GM23248 (cell line): ENCODE measurements at regions not wholly inside any gene's neighbourhood (a gene's known extent, or its start where the extent isn't known, plus 50 kb on each side); places are given as distances from the start of the nearest gene placed in this dataset.

Source experiments
- DNase-seq: peaks from one replicate; pipeline ENCODE4 v3.0.0-alpha.2; 2015
- H2AFZ ChIP-seq: fragments of 200-600 bp; sonication (generic); 2 replicates; pipeline ENCODE4 v1.6.1; 2016; ENCODE audit warnings: antibody characterized with exemption
- H3F3A ChIP-seq: fragments of 200-600 bp; sonication (generic); 2 replicates; pipeline ENCODE4 v1.6.1; 2016; ENCODE audit warnings: mild to moderate bottlenecking, antibody characterized with exemption, mixed run types; ENCODE audit not compliant: insufficient read depth
- H3K27ac ChIP-seq: fragments of 200-600 bp; sonication (generic); 2 replicates; pipeline ENCODE4 v1.5.1; 2016; ENCODE audit warnings: mild to moderate bottlenecking
- H3K27me3 ChIP-seq: fragments of 200-600 bp; sonication (generic); replicated peaks from 2 replicates; pipeline ENCODE4 v1.6.1; 2016; ENCODE audit warnings: mild to moderate bottlenecking; ENCODE audit not compliant: insufficient read depth
- H3K36me3 ChIP-seq: fragments of 200-600 bp; sonication (generic); 2 replicates; pipeline ENCODE4 v1.6.1; 2016; ENCODE audit warnings: low read depth, mild to moderate bottlenecking
- H3K4me1 ChIP-seq: fragments of 200-600 bp; sonication (generic); 2 replicates; pipeline ENCODE4 v1.6.1; 2016; ENCODE audit warnings: mild to moderate bottlenecking; ENCODE audit not compliant: insufficient read depth
- H3K4me2 ChIP-seq: fragments of 200-600 bp; sonication (generic); one replicate; pipeline ENCODE4 v1.6.1; 2016; ENCODE audit warnings: mild to moderate bottlenecking; ENCODE audit not compliant: unreplicated experiment
- H3K4me3 ChIP-seq: fragments of 200-600 bp; sonication (generic); 2 replicates; pipeline ENCODE4 v1.5.1; 2016; ENCODE audit warnings: mild to moderate bottlenecking
- H3K79me2 ChIP-seq: fragments of 200-600 bp; sonication (generic); 2 replicates; pipeline ENCODE4 v1.6.1; 2016; ENCODE audit warnings: mild to moderate bottlenecking; ENCODE audit not compliant: insufficient read depth
- H3K9ac ChIP-seq: fragments of 200-600 bp; sonication (generic); 2 replicates; pipeline ENCODE4 v1.6.1; 2016; ENCODE audit warnings: mild to moderate bottlenecking
- H3K9me2 ChIP-seq: fragments of 200-600 bp; sonication (generic); 2 replicates; pipeline ENCODE4 v1.6.1; 2016; ENCODE audit warnings: mixed run types, mild to moderate bottlenecking, moderate library complexity; ENCODE audit not compliant: insufficient read depth
- H3K9me3 ChIP-seq: fragments of 200-600 bp; sonication (generic); one replicate; pipeline ENCODE4 v1.6.1; 2017; ENCODE audit warnings: low read depth
- H4K20me1 ChIP-seq: fragments of 200-600 bp; sonication (generic); 2 replicates; pipeline ENCODE4 v1.6.0; 2016; ENCODE audit not compliant: insufficient read depth
- EZH2 ChIP-seq: fragments of 200-600 bp; sonication (generic); IDR thresholded peaks from 2 replicates; pipeline ENCODE4 v1.6.1; 2018; ENCODE audit warnings: antibody characterized with exemption, mild to moderate bottlenecking; ENCODE audit not compliant: insufficient read depth, poor library complexity, severe bottlenecking
- EZH2phosphoT487 ChIP-seq: fragments of 200-600 bp; sonication (generic); IDR thresholded peaks from 2 replicates; pipeline ENCODE4 v1.6.1; 2018; ENCODE audit warnings: antibody characterized with exemption, moderate library complexity, mild to moderate bottlenecking, low read depth; ENCODE audit not compliant: insufficient read depth
- WGBS, 2 experiments: methylation state at CpG; one replicate each; pipeline ENCODE4 v1.1.6; 2015 to 2017; ENCODE audit warnings: low lambda C conversion rate in 2 of 2, low coverage in 1 of 2; ENCODE audit errors: missing lambda C conversion rate in 2 of 2; 5-methylcytosine and 5-hydroxymethylcytosine counted together
- in situ Hi-C: fragments of 300-500 bp; cut with MboI; formaldehyde crosslinking; loops from 2 replicates; pipeline ENCODE4 v1.15.0; 2020

- TF ChIP-seq EZH2phosphoT487 (no peak), EZH2 (no peak)
- Histone ChIP-seq H3K4me3 (no peak overlapping the region), H3K4me2 (no peak overlapping the region), H3K4me1 (no peaks in the 10 kb centered on the region), H2AFZ (no peak overlapping the region), H3K9me3 (no peaks in the 10 kb centered on the region), H3K27ac (no peak overlapping the region), H3F3A (no peaks in the 10 kb centered on the region), H4K20me1 (no peaks in the 10 kb centered on the region), H3K36me3 (no peaks in the 10 kb centered on the region), H3K79me2 (no peaks in the 10 kb centered on the region), H3K9me2 (no peaks in the 10 kb centered on the region), H3K9ac (no peak overlapping the region), H3K27me3 (no peaks in the 10 kb centered on the region)
- in situ Hi-C loops = no loop called here
- DNase-seq = no peak
- 13% methylated on average over 11 of the region's 11 CpGs for WGBS, 2 experiments
These were observed 1418.8 kb downstream of the CDH11 start for GRCh38 chr16:63702981-63703590.

GRCh38 chr16:63697736-63698135 is 1424.1 kb downstream of the CDH11 start:
- no peak for DNase-seq
- WGBS, 2 experiments = 0 to 8% methylated on average over 1 of the region's 1 CpG
- Histone ChIP-seq H3K27me3 (no peaks in the 10 kb centered on the region), H3K9me3 (no peaks in the 10 kb centered on the region), H3K9me2 (no peaks in the 10 kb centered on the region), H3K36me3 (no peaks in the 10 kb centered on the region), H3K9ac (no peak overlapping the region), H3K4me2 (no peak overlapping the region), H4K20me1 (no peaks in the 10 kb centered on the region), H3K4me3 (no peak overlapping the region), H3K4me1 (no peaks in the 10 kb centered on the region), H2AFZ (no peak overlapping the region), H3K79me2 (no peaks in the 10 kb centered on the region), H3K27ac (no peak overlapping the region), H3F3A (no peaks in the 10 kb centered on the region)
- no peak for TF ChIP-seq EZH2phosphoT487
- no peak for TF ChIP-seq EZH2
- in situ Hi-C loops = no loop called here

- Histone ChIP-seq H2AFZ (no peak overlapping the region), H3K27ac (no peak overlapping the region), H3K9ac (no peak overlapping the region), H3K4me2 (no peak overlapping the region), H3K4me1 (no peaks in the 10 kb centered on the region), H3K9me2 (no peaks in the 10 kb centered on the region), H3K4me3 (no peak overlapping the region), H3K9me3 (no peaks in the 10 kb centered on the region), H3K27me3 (no peaks in the 10 kb centered on the region), H3K79me2 (no peaks in the 10 kb centered on the region), H3K36me3 (no peaks in the 10 kb centered on the region), H4K20me1 (no peaks in the 10 kb centered on the region), H3F3A (no peaks in the 10 kb centered on the region)
- WGBS, 2 experiments = 0 to 7% methylated on average over 1 of the region's 1 CpG
- in situ Hi-C loops = no loop called here
- TF ChIP-seq EZH2 (no peak), EZH2phosphoT487 (no peak)
- no peak for DNase-seq
These were observed 1426.5 kb downstream of the CDH11 start for GRCh38 chr16:63695347-63695746.

- 24 to 25% methylated on average over 7 of the region's 7 CpGs for WGBS, 2 experiments
- H3K9me3 ChIP-seq = no peaks in the 10 kb centered on the region
- no peaks in the 10 kb centered on the region for H3K27me3 ChIP-seq
These were observed 1430.9 kb downstream of the CDH11 start for GRCh38 chr16:63690961-63691360.

GRCh38 chr16:63690267-63690666 is 1431.6 kb downstream of the CDH11 start:
- Histone ChIP-seq H3K79me2 (no peaks in the 10 kb centered on the region), H3K36me3 (no peaks in the 10 kb centered on the region), H2AFZ (no peak overlapping the region), H3K9me3 (no peaks in the 10 kb centered on the region), H3K27me3 (no peaks in the 10 kb centered on the region), H3K4me3 (no peak overlapping the region), H4K20me1 (no peaks in the 10 kb centered on the region), H3K9me2 (no peaks in the 10 kb centered on the region), H3K4me2 (no peak overlapping the region), H3F3A (no peaks in the 10 kb centered on the region), H3K27ac (no peak overlapping the region), H3K9ac (no peak overlapping the region), H3K4me1 (no peaks in the 10 kb centered on the region)
- WGBS, 2 experiments = 22 to 26% methylated on average over 7 of the region's 7 CpGs
- in situ Hi-C loops = no loop called here
- TF ChIP-seq EZH2phosphoT487 = no peak
- no peak for TF ChIP-seq EZH2
- no peak for DNase-seq

More at GRCh38 chr16:63690961-63691360, 1430.9 kb downstream of the CDH11 start:
- Histone ChIP-seq H4K20me1 (no peaks in the 10 kb centered on the region), H3K4me2 (no peak overlapping the region), H3K27ac (no peak overlapping the region), H2AFZ (no peak overlapping the region), H3K4me1 (no peaks in the 10 kb centered on the region), H3K9ac (no peak overlapping the region), H3F3A (no peaks in the 10 kb centered on the region), H3K9me2 (no peaks in the 10 kb centered on the region), H3K79me2 (no peaks in the 10 kb centered on the region), H3K4me3 (no peak overlapping the region), H3K36me3 (no peaks in the 10 kb centered on the region)
- TF ChIP-seq EZH2phosphoT487 (no peak), EZH2 (no peak)
- in situ Hi-C loops = no loop called here
- DNase-seq = no peak
